Fibroblast of gingiva (primary cell): ENCODE measurements at regions not wholly inside any gene's neighbourhood (a gene's known extent, or its start where the extent isn't known, plus 50 kb on each side); places are given as distances from the start of the nearest gene placed in this dataset.

Source experiments
- DNase-seq: peaks from one replicate; pipeline ENCODE4 v3.0.0-alpha.2; 2011; ENCODE audit warnings: low read depth

- no peak for DNase-seq
These were observed 55.3 kb downstream of the CDKN2C start for GRCh38 chr1:51025374-51025773.

GRCh38 chr1:51032936-51033335 is 62.9 kb downstream of the CDKN2C start:
- DNase-seq, result no peak

- DNase-seq, result no peak
These were observed 57.8 kb upstream of the C1orf185 start for GRCh38 chr1:51044199-51044598.

GRCh38 chr1:51044834-51045233 is 57.2 kb upstream of the C1orf185 start:
- DNase-seq, result peak; percentile 21

- DNase-seq, result no peak
These were observed 54.0 kb upstream of the C1orf185 start for GRCh38 chr1:51048021-51048420.

GRCh38 chr1:51048670-51049069 is 53.4 kb upstream of the C1orf185 start:
- DNase-seq, result no peak
